ENCODE measurements at regions not wholly inside any gene's neighbourhood (a gene's known extent, or its start where the extent isn't known, plus 50 kb on each side); places are given as distances from the start of the nearest gene placed in this dataset.

- Histone ChIP-seq H3K9me3 (ENCODE audit: control insufficient read depth, insufficient read depth, low read depth, low read length) (no peaks in the 10 kb centered on the region), H3K4me1 (ENCODE audit: control insufficient read depth, insufficient read depth, low read length) (no peaks in the 10 kb centered on the region), H3K4me3 (ENCODE audit: low read depth in 2 of 2, low read length in 2 of 2) (no peak overlapping the region), H3K27ac (ENCODE audit: low read length) (no peak overlapping the region), H3K36me3 (ENCODE audit: control insufficient read depth, insufficient read depth, low read length) (no peaks in the 10 kb centered on the region), H3K27me3 (ENCODE audit: control insufficient read depth, insufficient read depth, low read length) (no peaks in the 10 kb centered on the region)
- DNase-seq (ENCODE audit: low read depth, low spot score): no peak
- TF ChIP-seq SIN3A (IDR thresholded peaks at IDR 0.05; ENCODE audit: borderline replicate concordance, insufficient read depth, low read depth, low read length) (no peak), TCF7L2 (IDR thresholded peaks at IDR 0.05; ENCODE audit: low read depth, low read length) (no peak), POLR2AphosphoS5 (IDR thresholded peaks at IDR 0.05; ENCODE audit: low read depth, low read length) (no peak), REST (IDR thresholded peaks at IDR 0.05; ENCODE audit: insufficient read depth in 1 of 2, low read depth in 2 of 2, low read length in 1 of 2) (no peak)
- in situ Hi-C loops (cut with HindIII; ENCODE audit: low pct_unique_long_range_greater_than_20kb, low sequenced_read_pairs): no loop called here
- BruUV-seq (replicated peaks): no TSS peak
- ChIA-PET CTCF (no interaction called here), POLR2A (no interaction called here)
- ATAC-seq: no peak
- intact Hi-C loops (cut with micrococcal nuclease; ENCODE audit: unreplicated experiment): no loop called here
Measured at GRCh38 chr5:96157841-96158291, 196.2 kb upstream of the ELL2 start.

- ChIA-PET CTCF (no interaction called here), POLR2A (no interaction called here)
- no peak overlapping the region for H3K4me3 ChIP-seq (ENCODE audit: low read depth in 2 of 2, low read length in 2 of 2)
- DNase-seq (ENCODE audit: low read depth, low spot score): no peak
- H3K9me3 ChIP-seq (ENCODE audit: control insufficient read depth, insufficient read depth, low read depth, low read length): no peaks in the 10 kb centered on the region
- no peaks in the 10 kb centered on the region for H3K27me3 ChIP-seq (ENCODE audit: control insufficient read depth, insufficient read depth, low read length)
- H3K27ac ChIP-seq (ENCODE audit: low read length): no peak overlapping the region
- no peaks in the 10 kb centered on the region for H3K36me3 ChIP-seq (ENCODE audit: control insufficient read depth, insufficient read depth, low read length)
- no peak for ATAC-seq
- TF ChIP-seq CTCF (IDR thresholded peaks at IDR 0.05) (no peak), POLR2AphosphoS5 (IDR thresholded peaks at IDR 0.05; ENCODE audit: low read depth, low read length) (no peak), TCF7L2 (IDR thresholded peaks at IDR 0.05; ENCODE audit: low read depth, low read length) (no peak), REST (IDR thresholded peaks at IDR 0.05; ENCODE audit: insufficient read depth in 1 of 2, low read depth in 2 of 2, low read length in 1 of 2) (no peak), SIN3A (IDR thresholded peaks at IDR 0.05; ENCODE audit: borderline replicate concordance, insufficient read depth, low read depth, low read length) (no peak)
- H3K4me1 ChIP-seq (ENCODE audit: control insufficient read depth, insufficient read depth, low read length): no peaks in the 10 kb centered on the region
- intact Hi-C loops (cut with micrococcal nuclease; ENCODE audit: unreplicated experiment): no loop called here
- in situ Hi-C loops (cut with HindIII; ENCODE audit: low pct_unique_long_range_greater_than_20kb, low sequenced_read_pairs): no loop called here
- BruUV-seq (replicated peaks): no TSS peak
Measured at GRCh38 chr5:96157077-96157780, 195.6 kb upstream of the ELL2 start.
